ENCODE measurements at regions not wholly inside any gene's neighbourhood (a gene's known extent, or its start where the extent isn't known, plus 50 kb on each side); places are given as distances from the start of the nearest gene placed in this dataset.

DNA sequence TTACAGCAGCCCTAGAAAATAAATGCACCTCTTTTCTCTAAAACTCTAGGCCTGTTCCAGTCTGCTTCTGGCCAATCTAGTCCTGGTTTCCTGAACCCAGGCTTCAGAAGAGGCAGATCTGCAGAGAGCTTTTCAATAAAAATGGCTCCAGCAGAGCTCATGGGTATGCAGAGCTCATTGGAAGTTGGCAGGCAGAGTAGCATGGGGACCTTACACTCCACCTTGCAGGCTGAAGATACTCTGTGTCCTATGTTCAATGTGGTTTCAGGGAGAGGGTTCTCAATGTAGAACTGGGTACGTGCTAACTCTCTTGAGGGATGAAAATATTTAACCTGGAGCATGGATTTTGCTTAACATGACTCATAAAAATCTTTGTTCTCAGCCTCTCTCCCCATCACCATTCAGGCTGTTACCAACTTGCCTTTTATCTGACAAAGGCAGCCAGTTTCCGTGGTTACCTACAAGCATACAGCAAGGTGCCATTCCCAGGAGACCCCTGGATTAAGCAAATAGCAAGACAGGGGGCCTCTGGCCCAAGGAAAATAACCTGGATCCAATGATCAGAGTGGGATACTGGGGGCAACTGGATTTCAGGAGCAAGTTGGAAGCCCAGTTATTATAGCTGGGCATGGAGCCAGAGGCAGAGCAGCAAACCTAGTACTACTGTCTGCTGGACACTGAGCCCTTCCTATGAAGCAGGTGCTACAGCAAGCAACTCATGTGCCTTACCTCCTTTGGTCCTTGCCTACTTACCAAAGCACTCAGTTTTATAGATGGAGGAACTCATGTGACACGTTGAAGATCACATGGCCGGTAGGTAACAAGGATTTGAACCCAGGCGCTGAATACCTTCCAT lies 98.2 kb upstream of the DHX40 start:
- TF ChIP-seq, protein P1, sequence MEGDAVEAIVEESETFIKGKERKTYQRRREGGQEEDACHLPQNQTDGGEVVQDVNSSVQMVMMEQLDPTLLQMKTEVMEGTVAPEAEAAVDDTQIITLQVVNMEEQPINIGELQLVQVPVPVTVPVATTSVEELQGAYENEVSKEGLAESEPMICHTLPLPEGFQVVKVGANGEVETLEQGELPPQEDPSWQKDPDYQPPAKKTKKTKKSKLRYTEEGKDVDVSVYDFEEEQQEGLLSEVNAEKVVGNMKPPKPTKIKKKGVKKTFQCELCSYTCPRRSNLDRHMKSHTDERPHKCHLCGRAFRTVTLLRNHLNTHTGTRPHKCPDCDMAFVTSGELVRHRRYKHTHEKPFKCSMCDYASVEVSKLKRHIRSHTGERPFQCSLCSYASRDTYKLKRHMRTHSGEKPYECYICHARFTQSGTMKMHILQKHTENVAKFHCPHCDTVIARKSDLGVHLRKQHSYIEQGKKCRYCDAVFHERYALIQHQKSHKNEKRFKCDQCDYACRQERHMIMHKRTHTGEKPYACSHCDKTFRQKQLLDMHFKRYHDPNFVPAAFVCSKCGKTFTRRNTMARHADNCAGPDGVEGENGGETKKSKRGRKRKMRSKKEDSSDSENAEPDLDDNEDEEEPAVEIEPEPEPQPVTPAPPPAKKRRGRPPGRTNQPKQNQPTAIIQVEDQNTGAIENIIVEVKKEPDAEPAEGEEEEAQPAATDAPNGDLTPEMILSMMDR (IDR thresholded peaks at IDR 0.05; ENCODE audit: control insufficient read depth, extremely low read depth, insufficient read depth) = no peak
- no peak overlapping the region for H3K4me3 ChIP-seq (ENCODE audit: low read depth, low read length)

DNA sequence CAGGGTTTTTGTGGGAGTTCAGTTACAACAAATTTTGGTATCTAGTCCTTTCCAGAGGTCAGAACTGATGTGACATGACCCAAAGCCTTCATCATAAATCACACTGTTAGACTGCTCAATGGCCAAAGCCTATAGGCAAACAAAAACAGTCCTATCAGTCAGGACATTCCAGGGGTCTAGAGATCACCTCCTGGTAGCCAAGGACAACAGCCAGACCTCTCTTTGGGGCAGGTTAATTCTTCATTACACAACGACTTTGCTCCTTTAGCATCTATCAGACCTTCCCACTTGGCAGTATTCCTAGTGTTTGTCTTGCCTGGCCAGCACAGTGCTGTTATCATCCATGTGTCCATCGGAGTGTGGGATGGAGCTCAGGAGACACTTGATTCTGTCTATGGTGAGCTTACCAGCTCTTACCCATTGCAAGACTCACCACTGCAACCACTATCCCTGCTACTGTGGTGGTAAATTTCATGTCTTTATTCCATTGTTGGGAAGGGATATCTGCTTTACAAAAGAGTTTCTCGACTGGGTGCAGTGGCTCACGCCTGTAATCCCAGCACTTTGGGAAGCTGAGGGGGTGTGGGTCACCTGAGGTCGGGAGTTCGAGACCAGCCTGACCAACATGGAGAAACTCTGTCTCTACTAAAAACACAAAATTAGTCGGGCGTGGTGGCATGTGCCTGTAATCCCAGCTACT lies 95.5 kb upstream of the DHX40 start:
- TF ChIP-seq, protein P1 (IDR thresholded peaks at IDR 0.05; ENCODE audit: control insufficient read depth, extremely low read depth, insufficient read depth) = no peak
- no peak for DNase-seq (ENCODE audit: low read depth)
- H3K4me3 ChIP-seq (ENCODE audit: low read depth, low read length) = no peak overlapping the region

More for the DNA sequence above, 98.2 kb upstream of the DHX40 start:
- no peak for DNase-seq (ENCODE audit: low read depth)

DNA sequence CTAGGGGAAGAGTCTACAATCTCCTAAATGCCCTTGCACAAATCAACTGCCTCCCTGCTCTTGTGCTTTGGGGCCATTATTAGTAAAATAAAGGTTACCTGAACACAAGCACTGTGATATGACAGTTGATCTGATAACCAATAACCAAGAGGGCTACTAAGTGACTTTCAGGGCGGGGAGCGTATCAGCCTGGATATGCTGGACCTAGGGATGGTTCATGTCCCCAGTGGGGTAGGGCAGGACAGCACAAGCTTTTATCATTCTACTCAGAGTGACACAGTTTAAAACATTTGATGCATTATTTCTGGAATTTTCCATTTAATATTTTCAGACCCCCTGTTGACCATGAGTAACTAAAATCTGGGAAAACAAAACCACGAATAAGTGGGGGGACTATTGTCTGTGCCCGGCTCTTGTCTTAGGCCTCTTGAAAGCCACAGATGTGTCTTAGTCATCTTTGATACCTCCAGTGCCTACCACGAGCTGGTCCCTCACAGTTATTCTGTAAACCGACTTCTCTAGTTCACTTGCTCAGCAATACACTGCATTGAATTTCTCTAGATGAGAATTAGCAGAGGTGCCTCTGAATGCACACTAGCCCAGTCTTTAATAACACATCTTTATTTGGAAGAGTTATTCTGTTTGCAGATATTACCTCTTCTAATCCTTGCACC lies 94.6 kb upstream of the DHX40 start:
- TF ChIP-seq, protein P1 (IDR thresholded peaks at IDR 0.05; ENCODE audit: control insufficient read depth, extremely low read depth, insufficient read depth) = no peak
- H3K4me3 ChIP-seq (ENCODE audit: low read depth, low read length) = no peak overlapping the region
- DNase-seq (ENCODE audit: low read depth) = no peak

DNA sequence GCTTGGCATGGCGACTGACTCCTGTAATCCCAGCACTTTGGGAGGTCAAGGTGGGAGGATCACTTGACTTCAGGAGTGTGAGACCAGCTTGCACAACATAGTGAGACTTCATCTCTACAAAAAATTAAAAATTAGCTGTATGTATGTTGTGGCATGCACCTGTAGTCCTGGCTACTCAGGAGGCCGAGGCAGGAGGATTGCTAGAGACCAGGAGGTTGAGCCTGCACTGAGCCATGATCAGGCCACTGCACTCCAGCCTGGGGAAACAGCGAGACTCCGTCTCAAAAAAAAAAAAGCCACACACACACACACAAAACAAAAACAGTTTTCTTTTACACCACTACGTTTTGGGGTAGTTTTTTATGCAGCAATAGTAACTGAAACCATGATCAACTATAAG lies 89.0 kb upstream of the DHX40 start:
- H3K4me3 ChIP-seq (ENCODE audit: low read depth, low read length) = no peak overlapping the region
- no peak for DNase-seq (ENCODE audit: low read depth)
- TF ChIP-seq, protein P1 (IDR thresholded peaks at IDR 0.05; ENCODE audit: control insufficient read depth, extremely low read depth, insufficient read depth) = no peak

DNA sequence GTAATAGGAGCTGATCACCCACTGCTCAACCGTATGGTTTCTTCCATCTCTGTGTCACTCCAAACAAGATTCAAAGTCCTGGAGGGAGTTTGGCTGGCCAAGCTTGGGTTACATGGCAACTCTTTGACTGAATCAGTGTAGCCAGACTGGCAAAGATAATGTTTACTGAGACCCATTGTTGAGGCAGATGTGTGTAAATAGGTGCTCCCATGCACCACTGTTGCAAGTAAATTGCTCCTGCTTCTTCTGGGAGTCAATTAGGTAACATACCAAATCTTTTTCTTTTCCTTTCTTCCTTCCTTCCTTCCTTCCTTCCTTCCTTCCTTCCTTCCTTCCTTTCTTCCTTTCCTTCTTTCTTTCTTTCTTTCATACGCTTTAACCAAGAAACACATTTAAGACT lies 86.3 kb upstream of the DHX40 start:
- no peak for DNase-seq (ENCODE audit: low read depth)
- TF ChIP-seq, protein P1 (IDR thresholded peaks at IDR 0.05; ENCODE audit: control insufficient read depth, extremely low read depth, insufficient read depth) = no peak
- H3K4me3 ChIP-seq (ENCODE audit: low read depth, low read length) = no peak overlapping the region

DNA sequence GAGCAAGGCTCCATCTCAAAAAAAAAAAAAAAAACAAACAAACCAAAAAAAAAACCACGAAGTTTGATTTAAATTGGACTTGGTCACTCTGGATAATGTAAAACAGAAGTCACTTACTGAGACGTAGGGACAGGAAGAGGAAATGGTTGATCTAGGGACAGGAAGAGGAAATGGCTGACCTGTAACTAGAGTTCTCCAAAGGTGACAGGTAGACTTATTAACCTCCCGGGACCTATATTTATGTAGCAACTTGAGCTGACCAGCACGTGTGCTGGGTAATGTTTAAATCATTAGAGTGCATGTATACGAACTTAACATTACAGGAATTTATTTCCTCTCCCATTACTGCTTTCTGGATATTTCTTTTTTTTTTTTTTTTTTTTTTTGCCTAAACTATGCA lies 81.5 kb upstream of the DHX40 start:
- no peak overlapping the region for H3K4me3 ChIP-seq (ENCODE audit: low read depth, low read length)
- TF ChIP-seq, protein P1 (IDR thresholded peaks at IDR 0.05; ENCODE audit: control insufficient read depth, extremely low read depth, insufficient read depth) = no peak
- DNase-seq (ENCODE audit: low read depth) = no peak

Data from LNCaP clone FGC (cell line).